Prostate gland (tissue), 2 donors: ENCODE measurements at regions not wholly inside any gene's neighbourhood (a gene's known extent, or its start where the extent isn't known, plus 50 kb on each side); places are given as distances from the start of the nearest gene placed in this dataset.

ENCODE experiments used
- DNase-seq: peaks from one replicate; pipeline ENCODE4 v3.0.0-alpha.2; 2019; ENCODE audit warnings: low spot score
- H3K27ac ChIP-seq, 2 donors: fragments of 200-600 bp; sonication (generic); 2 replicates each; pipeline ENCODE4 v1.5.1; 2017 to 2019
- H3K27me3 ChIP-seq: fragments of 200-600 bp; sonication (generic); replicated peaks from 2 replicates; pipeline ENCODE4 v1.5.1; 2019; ENCODE audit not compliant: insufficient read depth
- H3K36me3 ChIP-seq, 2 donors: fragments of 200-600 bp; sonication (generic); 1 replicate in 1 of 2; 2 replicates in 1 of 2; pipeline versions ENCODE4 v1.5.1 to v1.8.1; 2017 to 2019
- H3K4me1 ChIP-seq: fragments of 200-600 bp; sonication (generic); replicated peaks from 2 replicates; pipeline ENCODE4 v1.5.1; 2019
- H3K4me3 ChIP-seq, 2 donors: fragments of 200-600 bp; sonication (generic); 2 replicates each; pipeline ENCODE4 v1.5.1; 2017 to 2019
- H3K9me3 ChIP-seq: fragments of 200-600 bp; sonication (generic); 2 replicates; pipeline ENCODE4 v1.5.1; 2017
- CTCF ChIP-seq, 4 experiments: fragments of 200-600 bp in 2 of 4; fragments of 450-650 bp in 2 of 4; sonication (generic) in 2 of 4; IDR thresholded peaks; 1 replicate in 3 of 4; 2 replicates in 1 of 4; pipeline ENCODE4 v1.5.1; 2016 to 2019; ENCODE audit warnings: antibody characterized with exemption in 4 of 4, mild to moderate bottlenecking in 2 of 4, moderate library complexity in 2 of 4
- POLR2A ChIP-seq: fragments of 450-650 bp; IDR thresholded peaks from one replicate; pipeline ENCODE4 v1.6.1; 2016; ENCODE audit warnings: antibody characterized with exemption, mild to moderate bottlenecking
- POLR2AphosphoS5 ChIP-seq: sonication (generic); formaldehyde crosslinking; IDR thresholded peaks from one replicate; pipeline ENCODE4 v1.6.1; 2017; ENCODE audit warnings: antibody characterized with exemption
- WGBS: methylation state at CpG from one replicate; pipeline ENCODE4 v1.1.5; 2018; 5-methylcytosine and 5-hydroxymethylcytosine counted together
- intact Hi-C: fragments of 100-400 bp; cut with DNase I; formaldehyde crosslinking; loops from one replicate; pipeline ENCODE4 v1.14.2; 2022

GRCh38 chr13:55464222-55464621, 1676.5 kb upstream of the PRR20A start:
- H3K4me3 ChIP-seq = no peak overlapping the region
- H3K9me3 ChIP-seq = no peaks in the 10 kb centered on the region
- WGBS = 63% methylated on average over 3 of the region's 3 CpGs
- intact Hi-C loops = no loop called here
- no peak for DNase-seq
- no peaks in the 10 kb centered on the region for H3K36me3 ChIP-seq
- no peaks in the 10 kb centered on the region for H3K4me1 ChIP-seq
- no peaks in the 10 kb centered on the region for H3K27me3 ChIP-seq
- TF ChIP-seq CTCF (IDR thresholded peaks at IDR 0.05) = no peak
- no peak for TF ChIP-seq POLR2AphosphoS5
- no peak for TF ChIP-seq POLR2A
- no peak overlapping the region for H3K27ac ChIP-seq

GRCh38 chr13:55467476-55467875, 1673.2 kb upstream of the PRR20A start:
- H3K9me3 ChIP-seq = no peaks in the 10 kb centered on the region
- intact Hi-C loops = no loop called here
- TF ChIP-seq CTCF (IDR thresholded peaks at IDR 0.05) = no peak
- TF ChIP-seq POLR2AphosphoS5 = no peak
- DNase-seq = no peak
- H3K4me1 ChIP-seq = no peaks in the 10 kb centered on the region
- H3K4me3 ChIP-seq = no peak overlapping the region
- WGBS = 98% methylated on average over 2 of the region's 2 CpGs
- no peaks in the 10 kb centered on the region for H3K27me3 ChIP-seq
- no peaks in the 10 kb centered on the region for H3K36me3 ChIP-seq
- H3K27ac ChIP-seq = no peak overlapping the region

GRCh38 chr13:55483626-55484158, 1657.0 kb upstream of the PRR20A start:
- H3K4me3 ChIP-seq = no peak overlapping the region
- H3K9me3 ChIP-seq = no peaks in the 10 kb centered on the region
- no peak for DNase-seq
- no peaks in the 10 kb centered on the region for H3K27me3 ChIP-seq
- WGBS = 49% methylated on average over 3 of the region's 3 CpGs
- no peaks in the 10 kb centered on the region for H3K4me1 ChIP-seq
- intact Hi-C loops = no loop called here
- H3K27ac ChIP-seq = no peak overlapping the region
- H3K36me3 ChIP-seq = no peaks in the 10 kb centered on the region
- TF ChIP-seq CTCF (IDR thresholded peaks at IDR 0.05) (no peak), POLR2A (no peak), POLR2AphosphoS5 (no peak)

- intact Hi-C loops = no loop called here
- WGBS = 86% methylated on average over 3 of the region's 3 CpGs
- TF ChIP-seq POLR2AphosphoS5 (no peak), CTCF (IDR thresholded peaks at IDR 0.05) (no peak), POLR2A (no peak)
Measured at GRCh38 chr13:55493297-55493696, 1647.4 kb upstream of the PRR20A start.

GRCh38 chr13:55497486-55497885, 1643.2 kb upstream of the PRR20A start:
- TF ChIP-seq POLR2A (no peak), POLR2AphosphoS5 (no peak), CTCF (IDR thresholded peaks at IDR 0.05) (no peak)
- Histone ChIP-seq H3K36me3 (no peaks in the 10 kb centered on the region), H3K9me3 (no peaks in the 10 kb centered on the region), H3K4me3 (no peak overlapping the region), H3K27ac (no peak overlapping the region), H3K4me1 (no peaks in the 10 kb centered on the region), H3K27me3 (no peaks in the 10 kb centered on the region)
- intact Hi-C loops = no loop called here
- WGBS = 62% methylated on average over 3 of the region's 3 CpGs
- no peak for DNase-seq

More at GRCh38 chr13:55493297-55493696, 1647.4 kb upstream of the PRR20A start:
- Histone ChIP-seq H3K4me1 (no peaks in the 10 kb centered on the region), H3K9me3 (no peaks in the 10 kb centered on the region), H3K36me3 (no peaks in the 10 kb centered on the region), H3K27ac (no peak overlapping the region), H3K27me3 (no peaks in the 10 kb centered on the region), H3K4me3 (no peak overlapping the region)
- DNase-seq = no peak
